NCI-H345 treated with DMSO at 0.1 percent for 48 hours (cell line): ENCODE measurements at regions not wholly inside any gene's neighbourhood (a gene's known extent, or its start where the extent isn't known, plus 50 kb on each side); places are given as distances from the start of the nearest gene placed in this dataset.
"Not testable (repeated sequence)": the region's sequence is repeated elsewhere in the genome, so short reads cannot be mapped to it uniquely, and the experiment has no call there.

Experiments
- DNase-seq: peaks from one replicate; lab custom pipeline; 2025; ENCODE audit not compliant: unreplicated experiment; lab: John Stamatoyannopoulos, UW

GRCh38 chr14:53858345-53858684 lies 98.3 kb downstream of the BMP4 start:
- no peak for DNase-seq

- DNase-seq: no peak
These were observed 98.8 kb downstream of the BMP4 start for GRCh38 chr14:53857625-53858344.

GRCh38 chr14:53855574-53855973 lies 101.1 kb downstream of the BMP4 start:
- no peak for DNase-seq

GRCh38 chr14:53855127-53855526 lies 101.5 kb downstream of the BMP4 start:
- no peak for DNase-seq

GRCh38 chr14:53851394-53852090 lies 105.1 kb downstream of the BMP4 start:
- DNase-seq: no peak

- no peak for DNase-seq
These were observed 105.8 kb downstream of the BMP4 start for GRCh38 chr14:53850714-53851296.

- no peak for DNase-seq
These were observed 107.1 kb downstream of the BMP4 start for GRCh38 chr14:53849549-53849948.

- no peak for DNase-seq
These were observed 107.8 kb downstream of the BMP4 start for GRCh38 chr14:53848854-53849253.

GRCh38 chr14:53847881-53848280 lies 108.7 kb downstream of the BMP4 start:
- no peak for DNase-seq

GRCh38 chr14:53847057-53847456 lies 109.6 kb downstream of the BMP4 start:
- no peak for DNase-seq

GRCh38 chr14:53845813-53846693 lies 110.6 kb downstream of the BMP4 start:
- no peak for DNase-seq

GRCh38 chr14:53842938-53843337 lies 113.7 kb downstream of the BMP4 start:
- no peak for DNase-seq

GRCh38 chr14:53841109-53842099 lies 115.2 kb downstream of the BMP4 start:
- no peak for DNase-seq

- no peak for DNase-seq
These were observed 116.2 kb downstream of the BMP4 start for GRCh38 chr14:53840444-53840843.

GRCh38 chr14:53838374-53838773 lies 118.3 kb downstream of the BMP4 start:
- DNase-seq: no peak

- DNase-seq: not testable (repeated sequence)
These were observed 119.0 kb downstream of the BMP4 start for GRCh38 chr14:53837656-53838055.

GRCh38 chr14:53836551-53836950 lies 120.1 kb downstream of the BMP4 start:
- DNase-seq: no peak

GRCh38 chr14:53828820-53829219 lies 127.8 kb downstream of the BMP4 start:
- no peak for DNase-seq

GRCh38 chr14:53824061-53824460 lies 132.6 kb downstream of the BMP4 start:
- DNase-seq: no peak

GRCh38 chr14:53814392-53814791 lies 142.2 kb downstream of the BMP4 start:
- DNase-seq: no peak
